HepG2 (cell line): ENCODE measurements at regions not wholly inside any gene's neighbourhood (a gene's known extent, or its start where the extent isn't known, plus 50 kb on each side); places are given as distances from the start of the nearest gene placed in this dataset.

ENCODE experiments used
- ATAC-seq: fragments of 200-7000 bp; cut with Tn5 transposase; 3 replicates; pipeline ENCODE4 v1.9.1; 2020; ENCODE audit warnings: mild to moderate bottlenecking, moderate library complexity
- BruUV-seq: library from RNA; stranded (reverse); fragments of 400-500 nt; replicated peaks from 2 replicates; lab custom pipeline; 2021; lab: Mats Ljungman, UMichigan
- CTCF ChIA-PET: fragments of 300-600 bp; formaldehyde crosslinking; extraction: SDS; loops from one replicate; lab custom pipeline; 2021; ENCODE audit warnings: low total read pairs, inconsistent platforms, low intra/inter-chr PET ratio; lab: Yijun Ruan, JAX
- POLR2A ChIA-PET: fragments of 350-600 bp; sonication (Branson Sonifier 250); formaldehyde crosslinking; loops from one replicate; lab custom pipeline; 2020; ENCODE audit warnings: antibody characterized with exemption, inconsistent platforms; lab: Yijun Ruan, JAX
- DNase-seq: peaks from one replicate; pipeline ENCODE4 v3.0.0-alpha.2; 2015; ENCODE audit warnings: low spot score
- FAIRE-seq: peaks from 3 replicates; lab custom pipeline; 2011; peaks lifted over from hg19 to GRCh38; lab: Jason Lieb, UNC
- H2AFZ ChIP-seq: one replicate; pipeline ENCODE4 v1.6.1; 2011; ENCODE audit warnings: low read length, inconsistent platforms
- H3K27ac ChIP-seq: fragments of 300-600 bp; 3 replicates; pipeline ENCODE4 v1.8.0; 2011; ENCODE audit warnings: mixed run types, mild to moderate bottlenecking, mixed read lengths, low read length, inconsistent platforms; ENCODE audit not compliant: insufficient read depth; ENCODE audit errors: extremely low read length
- H3K27me3 ChIP-seq, 2 experiments: fragments of 200-600 bp in 1 of 2; 2 replicates in 1 of 2; 3 replicates in 1 of 2; pipeline versions ENCODE4 v1.6.0 to v1.8.0; 2011; ENCODE audit warnings: low read length in 2 of 2, mild to moderate bottlenecking in 2 of 2, moderate library complexity in 2 of 2, inconsistent platforms in 1 of 2; ENCODE audit not compliant: insufficient read depth in 2 of 2, control insufficient read depth in 1 of 2
- H3K36me3 ChIP-seq, 2 experiments: fragments of 200-600 bp in 1 of 2; replicated peaks in 1 of 2; 2 replicates in 1 of 2; 3 replicates in 1 of 2; pipeline versions ENCODE4 v1.5.1 to v1.8.0; 2011; ENCODE audit warnings: low read length in 2 of 2, inconsistent platforms in 1 of 2; ENCODE audit not compliant: insufficient read depth in 2 of 2, control insufficient read depth in 1 of 2
- H3K4me1 ChIP-seq: 2 replicates; pipeline ENCODE4 v1.5.1; 2012; ENCODE audit warnings: low read length, inconsistent platforms; ENCODE audit not compliant: insufficient read depth
- H3K4me2 ChIP-seq: 2 replicates; pipeline ENCODE4 v1.6.0; 2011; ENCODE audit warnings: low read depth, low read length, inconsistent platforms
- H3K4me3 ChIP-seq, 3 experiments: fragments of 200-600 bp in 1 of 3; sonication (generic), shearing (Covaris generic) in 1 of 3; replicated peaks in 1 of 3; 2 replicates each; pipeline ENCODE4 v1.5.1; 2011 to 2016; ENCODE audit warnings: low read length in 3 of 3, inconsistent platforms in 2 of 3, low read depth in 2 of 3, mild to moderate bottlenecking in 2 of 3, control low read depth in 1 of 3, mixed read lengths in 1 of 3; ENCODE audit not compliant: insufficient read depth in 1 of 3
- H3K79me2 ChIP-seq: one replicate; pipeline ENCODE4 v1.6.1; 2011; ENCODE audit warnings: low read length, inconsistent platforms; ENCODE audit not compliant: insufficient read depth
- H3K9ac ChIP-seq: 2 replicates; pipeline ENCODE4 v1.6.0; 2011; ENCODE audit warnings: mild to moderate bottlenecking, low read depth, low read length, inconsistent platforms; ENCODE audit not compliant: insufficient read depth
- H3K9me3 ChIP-seq: 2 replicates; pipeline ENCODE4 v1.5.1; 2012; ENCODE audit warnings: mild to moderate bottlenecking, low read length
- H4K20me1 ChIP-seq: 2 replicates; pipeline ENCODE4 v1.6.0; 2011; ENCODE audit warnings: inconsistent platforms, mild to moderate bottlenecking, low read length, moderate library complexity; ENCODE audit not compliant: insufficient read depth
- DR1 ChIP-seq: sonication (generic); formaldehyde crosslinking; IDR thresholded peaks from 2 replicates; pipeline ENCODE4 v1.8.0; 2021; ENCODE audit warnings: mild to moderate bottlenecking, missing genetic modification reagents, inconsistent platforms
- KDM4B ChIP-seq: sonication (generic); formaldehyde crosslinking; IDR thresholded peaks from 2 replicates; pipeline ENCODE4 v1.4.0; 2020; ENCODE audit warnings: missing genetic modification reagents
- NFE2 ChIP-seq: sonication (generic); formaldehyde crosslinking; IDR thresholded peaks from 2 replicates; pipeline ENCODE4 v1.4.0; 2020; ENCODE audit warnings: missing genetic modification reagents
- SMC3 ChIP-seq: IDR thresholded peaks from 2 replicates; pipeline ENCODE4 v1.6.1; 2011; ENCODE audit warnings: low read length, improper control_type of control experiment
- SRSF9 ChIP-seq: fragments of 200-400 bp; formaldehyde crosslinking; IDR thresholded peaks from 2 replicates; pipeline ENCODE4 v1.6.1; 2018; ENCODE audit warnings: borderline replicate concordance, mild to moderate bottlenecking, low read depth, low read length; ENCODE audit not compliant: insufficient read depth, poor library complexity, severe bottlenecking
- ZBTB8A ChIP-seq: sonication (generic); formaldehyde crosslinking; IDR thresholded peaks from 2 replicates; pipeline ENCODE4 v1.4.0; 2020; ENCODE audit warnings: mild to moderate bottlenecking, low read depth, missing genetic modification reagents, borderline replicate concordance
- ZNF460 ChIP-seq: sonication (generic); formaldehyde crosslinking; IDR thresholded peaks from 2 replicates; pipeline ENCODE4 v1.5.1; 2020; ENCODE audit warnings: missing genetic modification reagents, mild to moderate bottlenecking, borderline replicate concordance
- ZNF672 ChIP-seq: sonication (generic); formaldehyde crosslinking; IDR thresholded peaks from 2 replicates; pipeline ENCODE4 v1.8.1; 2022; ENCODE audit warnings: missing genetic modification reagents
- WGBS: methylation state at CpG from one replicate; pipeline ENCODE4 v1.1.6; 2017; ENCODE audit warnings: low lambda C conversion rate; 5-methylcytosine and 5-hydroxymethylcytosine counted together
- in situ Hi-C: cut with HindIII; loops from 2 replicates; pipeline ENCODE4 v1.10.0; 2017; ENCODE audit warnings: low pct_unique_long_range_greater_than_20kb; ENCODE audit not compliant: extremely low pct_ligation_motif_present
- intact Hi-C: fragments of 100-400 bp; cut with micrococcal nuclease; formaldehyde crosslinking; loops from one replicate; pipeline ENCODE4 v1.10.0; 2022; ENCODE audit not compliant: unreplicated experiment
- TF ChIP-seq, protein P1 (sequence below): sonication (generic); formaldehyde crosslinking; IDR thresholded peaks from 2 replicates; pipeline ENCODE4 v1.4.0; 2020; ENCODE audit warnings: missing genetic modification reagents, borderline replicate concordance
- TF ChIP-seq, protein P2 (sequence below): IDR thresholded peaks from 2 replicates; pipeline ENCODE4 v1.6.1; 2018; ENCODE audit warnings: missing genetic modification reagents, mild to moderate bottlenecking, missing compliant biosample characterization

DNA sequence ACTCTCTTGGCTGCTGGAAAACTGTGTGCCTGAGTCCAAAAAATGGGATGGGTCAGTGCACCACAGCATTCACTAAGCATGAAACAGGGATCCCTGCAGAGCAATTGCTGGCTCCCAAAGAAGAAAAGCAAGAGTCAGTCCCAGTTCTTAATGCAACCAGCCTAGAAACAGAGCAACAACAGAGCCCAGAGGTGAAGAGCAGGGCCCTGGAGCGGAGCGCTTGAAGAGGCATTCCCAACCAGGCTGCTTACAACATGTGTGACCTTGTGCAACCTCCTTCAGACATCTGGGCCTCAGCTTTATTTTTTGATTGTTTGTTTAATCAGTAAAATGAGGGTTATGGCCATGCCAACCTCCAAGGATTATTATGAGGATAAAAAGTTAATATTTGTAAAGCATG, 543.7 kb upstream of the COBL start:
- WGBS: 29% methylated on average over 2 of the region's 2 CpGs
- Histone ChIP-seq H3K27me3 (no peaks in the 10 kb centered on the region), H3K79me2 (no peaks in the 10 kb centered on the region), H3K4me1 (no peaks in the 10 kb centered on the region), H3K4me2 (no peak overlapping the region), H4K20me1 (no peaks in the 10 kb centered on the region), H3K9ac (no peak overlapping the region), H3K4me3 (no peak overlapping the region), H2AFZ (no peak overlapping the region), H3K9me3 (peaks cover 28% of the 10 kb centered on the region), H3K36me3 (no peaks in the 10 kb centered on the region), H3K27ac (no peak overlapping the region)
- DNase-seq (no peak), FAIRE-seq (no peak), ATAC-seq (no peak)
- CTCF ChIA-PET: no interaction called here
- POLR2A ChIA-PET: no interaction called here
- no TSS peak for BruUV-seq
- TF ChIP-seq SMC3 (no peak), ZBTB8A (CRISPR knock-in tag) (no peak), ZNF672 (CRISPR knock-in tag) (no peak), NFE2 (no peak), DR1 (CRISPR knock-in tag) (no peak), KDM4B (CRISPR knock-in tag) (no peak), ZNF460 (CRISPR knock-in tag) (no peak), SRSF9 (no peak)
- TF ChIP-seq, protein P1, sequence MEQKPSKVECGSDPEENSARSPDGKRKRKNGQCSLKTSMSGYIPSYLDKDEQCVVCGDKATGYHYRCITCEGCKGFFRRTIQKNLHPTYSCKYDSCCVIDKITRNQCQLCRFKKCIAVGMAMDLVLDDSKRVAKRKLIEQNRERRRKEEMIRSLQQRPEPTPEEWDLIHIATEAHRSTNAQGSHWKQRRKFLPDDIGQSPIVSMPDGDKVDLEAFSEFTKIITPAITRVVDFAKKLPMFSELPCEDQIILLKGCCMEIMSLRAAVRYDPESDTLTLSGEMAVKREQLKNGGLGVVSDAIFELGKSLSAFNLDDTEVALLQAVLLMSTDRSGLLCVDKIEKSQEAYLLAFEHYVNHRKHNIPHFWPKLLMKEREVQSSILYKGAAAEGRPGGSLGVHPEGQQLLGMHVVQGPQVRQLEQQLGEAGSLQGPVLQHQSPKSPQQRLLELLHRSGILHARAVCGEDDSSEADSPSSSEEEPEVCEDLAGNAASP (CRISPR knock-in tag): no peak
- TF ChIP-seq, protein P2, sequence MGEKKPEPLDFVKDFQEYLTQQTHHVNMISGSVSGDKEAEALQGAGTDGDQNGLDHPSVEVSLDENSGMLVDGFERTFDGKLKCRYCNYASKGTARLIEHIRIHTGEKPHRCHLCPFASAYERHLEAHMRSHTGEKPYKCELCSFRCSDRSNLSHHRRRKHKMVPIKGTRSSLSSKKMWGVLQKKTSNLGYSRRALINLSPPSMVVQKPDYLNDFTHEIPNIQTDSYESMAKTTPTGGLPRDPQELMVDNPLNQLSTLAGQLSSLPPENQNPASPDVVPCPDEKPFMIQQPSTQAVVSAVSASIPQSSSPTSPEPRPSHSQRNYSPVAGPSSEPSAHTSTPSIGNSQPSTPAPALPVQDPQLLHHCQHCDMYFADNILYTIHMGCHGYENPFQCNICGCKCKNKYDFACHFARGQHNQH (CRISPR knock-in tag): no peak
- in situ Hi-C loops (no loop called here), intact Hi-C loops (no loop called here)
